Right cardiac atrium (tissue), 5 donors: ENCODE measurements at regions not wholly inside any gene's neighbourhood (a gene's known extent, or its start where the extent isn't known, plus 50 kb on each side); places are given as distances from the start of the nearest gene placed in this dataset.
"Not testable (repeated sequence)": the region's sequence is repeated elsewhere in the genome, so short reads cannot be mapped to it uniquely, and the experiment has no call there.

ENCODE experiments used
- ATAC-seq, 2 donors: fragments of 200-7000 bp; cut with Tn5 transposase; one replicate each; pipeline versions ENCODE4 v1.8.0 to v1.9.1; 2020; ENCODE audit warnings: moderate library complexity in 2 of 2, mild to moderate bottlenecking in 1 of 2
- DNase-seq, 3 donors: peaks; one replicate each; pipeline ENCODE4 v3.0.0-alpha.2; 2020
- H3K27ac ChIP-seq: one replicate; pipeline ENCODE4 v1.5.1; 2013; ENCODE audit warnings: mild to moderate bottlenecking, low read length, control low read depth, moderate library complexity
- H3K27me3 ChIP-seq: one replicate; pipeline ENCODE4 v1.6.1; 2013; ENCODE audit not compliant: control insufficient read depth, insufficient read depth
- H3K4me1 ChIP-seq: one replicate; pipeline ENCODE4 v1.6.1; 2013; ENCODE audit warnings: low read length; ENCODE audit not compliant: control insufficient read depth, insufficient read depth
- H3K4me3 ChIP-seq: one replicate; pipeline ENCODE4 v1.5.1; 2013; ENCODE audit warnings: low read length, control low read depth
- H3K9me3 ChIP-seq: one replicate; pipeline ENCODE4 v1.6.1; 2013; ENCODE audit warnings: low read length; ENCODE audit not compliant: control insufficient read depth
- WGBS: extraction: QIAGEN DNeasy Blood & Tissue Kit; methylation state at CpG from one replicate; pipeline ENCODE4 v1.1.7; 2013; 5-methylcytosine and 5-hydroxymethylcytosine counted together
- intact Hi-C, 4 donors: fragments of 100-400 bp; cut with DNase I; formaldehyde crosslinking; loops; one replicate each; pipeline versions ENCODE4 v1.11.0 to v1.14.0; 2022 to 2023
- donor health status: healthy with polysubstance abuse.
- donor health status: DM: no; HTN: yes; CAD: no.
- donor health status: DM: no; HTN: no; CAD: no.
- donor health status: DM: no; HTN: yes; CAD: no; lungs with severe emphysema.
- donor health status: DM: yes; HTN: yes; CAD: no.

DNA sequence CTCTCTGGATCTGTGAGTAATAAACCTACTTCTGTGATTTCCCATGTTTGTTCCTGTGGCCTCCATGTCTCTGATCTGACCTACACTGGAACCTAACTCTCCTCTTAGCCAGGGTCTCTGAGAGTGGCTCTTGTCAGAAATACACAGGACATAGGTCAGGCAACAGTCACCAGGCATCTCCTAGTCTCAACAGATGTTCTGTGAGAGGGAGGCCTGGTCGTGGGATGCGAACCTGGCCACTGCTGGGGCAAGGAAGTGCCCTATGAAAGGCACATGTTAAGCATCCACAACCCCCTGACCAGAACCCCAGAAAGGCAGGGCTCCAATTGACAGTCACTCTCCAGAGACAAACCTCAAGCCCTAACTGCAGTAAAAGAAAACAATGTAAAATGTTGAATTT is 2771.5 kb downstream of the RPIA start:
- H3K4me3 ChIP-seq, intact Hi-C loops, H3K9me3 ChIP-seq, H3K27me3 ChIP-seq, ATAC-seq, H3K27ac ChIP-seq, H3K4me1 ChIP-seq: not testable (repeated sequence)
- 75% methylated on average over 2 of the region's 2 CpGs for WGBS
- DNase-seq = peak in 1 of 3 donors; percentile 41

DNA sequence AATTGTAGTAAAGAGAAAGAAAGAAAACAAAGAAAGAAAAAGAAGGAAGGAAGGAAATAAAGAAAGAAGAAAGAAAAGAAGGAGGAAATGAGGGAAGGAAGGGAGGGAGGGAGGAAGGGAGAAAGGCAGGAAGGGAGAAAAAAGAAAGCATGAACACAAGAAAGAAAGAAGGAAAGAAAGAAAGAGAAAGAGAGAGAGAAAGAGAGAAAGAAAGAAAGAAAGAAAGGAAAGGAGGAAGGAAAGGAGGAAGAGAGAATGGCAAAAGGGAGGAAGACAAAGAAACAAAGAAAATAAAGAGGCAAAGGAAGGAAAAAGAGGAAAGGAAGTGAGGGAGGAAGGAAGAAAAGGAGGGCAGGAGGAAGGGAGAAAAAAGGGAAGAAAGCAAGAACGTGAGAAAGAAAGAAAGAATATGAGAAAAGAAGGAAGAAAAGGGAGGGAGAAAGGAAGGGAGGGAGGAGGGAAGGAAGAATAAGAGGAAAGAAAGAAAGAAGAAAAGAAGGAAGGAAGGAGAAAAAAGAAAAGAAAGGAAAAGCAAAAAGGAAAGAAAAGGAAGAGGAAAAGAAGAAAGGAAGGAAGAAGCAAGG is 2775.4 kb downstream of the RPIA start:
- H3K9me3 ChIP-seq, DNase-seq, H3K4me3 ChIP-seq, H3K27me3 ChIP-seq, H3K27ac ChIP-seq, ATAC-seq, H3K4me1 ChIP-seq, intact Hi-C loops: not testable (repeated sequence)
- 29% methylated on average over 1 of the region's 1 CpG for WGBS

DNA sequence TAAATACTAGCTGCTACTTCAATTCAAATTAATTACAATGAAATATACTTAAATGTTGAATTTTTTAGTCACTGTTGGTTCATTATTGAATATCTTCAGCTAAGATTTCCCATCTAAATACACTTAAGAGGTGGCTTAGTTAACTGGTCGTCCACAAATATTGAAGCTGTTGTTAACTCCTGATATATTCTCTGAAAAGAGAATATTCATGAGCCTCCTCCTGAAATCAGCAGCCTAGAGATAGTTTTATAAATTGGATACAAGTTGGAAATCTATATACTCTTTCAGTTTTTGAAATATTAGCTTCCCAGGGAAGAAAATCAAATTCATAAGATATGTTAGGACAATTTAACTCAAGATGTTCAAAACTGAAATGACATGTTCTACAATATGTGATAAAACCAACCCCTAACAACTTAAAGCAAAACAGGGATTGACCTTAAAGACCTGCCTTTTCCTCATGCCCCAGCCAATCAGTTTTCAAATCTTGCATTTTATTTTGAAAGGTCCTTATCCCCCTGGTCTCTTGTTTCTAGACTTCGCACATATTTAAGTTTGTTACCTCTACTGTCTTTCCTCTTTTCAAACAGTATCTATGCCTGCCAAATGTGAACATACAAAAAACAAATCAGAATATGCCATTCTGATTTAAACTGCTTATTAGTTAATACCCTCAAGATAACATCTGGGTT is 2784.9 kb downstream of the RPIA start:
- H3K4me1 ChIP-seq, intact Hi-C loops, H3K4me3 ChIP-seq, H3K27me3 ChIP-seq, H3K27ac ChIP-seq, H3K9me3 ChIP-seq, DNase-seq, ATAC-seq: not testable (repeated sequence)
- 18% methylated on average over 2 of the region's 2 CpGs for WGBS

DNA sequence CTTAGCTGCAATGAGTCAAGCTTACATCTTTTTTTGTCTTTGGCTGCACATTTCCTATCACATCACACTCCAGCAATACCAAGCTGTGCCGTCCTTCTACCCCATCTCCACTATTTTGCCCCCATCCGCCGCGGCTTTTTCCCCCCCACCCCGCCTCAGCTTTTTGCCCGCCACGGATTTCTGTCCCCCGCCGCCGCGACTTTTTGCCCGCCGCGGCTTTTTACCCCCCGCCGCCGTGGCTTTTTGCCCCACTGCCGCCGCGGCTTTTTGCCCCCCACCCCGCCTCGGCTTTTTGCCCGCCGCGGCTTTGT is 2785.4 kb downstream of the RPIA start:
- H3K27me3 ChIP-seq, intact Hi-C loops, H3K4me1 ChIP-seq, H3K4me3 ChIP-seq, H3K9me3 ChIP-seq, ATAC-seq, H3K27ac ChIP-seq: not testable (repeated sequence)
- 4% methylated on average over 18 of the region's 25 CpGs for WGBS
- peak in 2 of 3 donors; percentile 16 to 33 for DNase-seq

DNA sequence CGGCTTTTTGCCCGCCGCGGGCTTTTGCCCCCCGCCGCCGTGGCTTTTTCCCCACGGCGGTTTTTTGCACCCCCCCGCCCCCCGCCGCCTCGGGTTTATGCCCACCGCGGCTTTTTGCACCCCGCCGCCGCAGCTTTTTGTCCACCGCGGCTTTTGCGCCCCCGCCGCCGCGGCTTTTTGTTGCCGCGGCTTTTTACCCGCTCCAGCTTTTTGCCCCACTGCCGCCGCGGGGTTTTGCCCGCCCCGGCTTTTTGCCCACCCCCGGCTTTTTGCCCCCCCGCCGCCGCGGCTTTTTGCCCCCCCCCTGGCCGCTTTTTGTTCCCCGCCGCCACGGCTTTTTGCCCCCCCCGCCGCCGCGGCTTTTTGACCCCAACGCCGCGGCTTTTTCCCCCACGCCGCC is 2785.8 kb downstream of the RPIA start:
- H3K27ac ChIP-seq, H3K27me3 ChIP-seq, H3K4me1 ChIP-seq, intact Hi-C loops, H3K9me3 ChIP-seq, ATAC-seq: not testable (repeated sequence)
- peak overlapping the region; percentile 77 for H3K4me3 ChIP-seq
- WGBS = 3% methylated on average over 51 of the region's 51 CpGs
- DNase-seq = peak; percentile 14 to 64 (median 42)

DNA sequence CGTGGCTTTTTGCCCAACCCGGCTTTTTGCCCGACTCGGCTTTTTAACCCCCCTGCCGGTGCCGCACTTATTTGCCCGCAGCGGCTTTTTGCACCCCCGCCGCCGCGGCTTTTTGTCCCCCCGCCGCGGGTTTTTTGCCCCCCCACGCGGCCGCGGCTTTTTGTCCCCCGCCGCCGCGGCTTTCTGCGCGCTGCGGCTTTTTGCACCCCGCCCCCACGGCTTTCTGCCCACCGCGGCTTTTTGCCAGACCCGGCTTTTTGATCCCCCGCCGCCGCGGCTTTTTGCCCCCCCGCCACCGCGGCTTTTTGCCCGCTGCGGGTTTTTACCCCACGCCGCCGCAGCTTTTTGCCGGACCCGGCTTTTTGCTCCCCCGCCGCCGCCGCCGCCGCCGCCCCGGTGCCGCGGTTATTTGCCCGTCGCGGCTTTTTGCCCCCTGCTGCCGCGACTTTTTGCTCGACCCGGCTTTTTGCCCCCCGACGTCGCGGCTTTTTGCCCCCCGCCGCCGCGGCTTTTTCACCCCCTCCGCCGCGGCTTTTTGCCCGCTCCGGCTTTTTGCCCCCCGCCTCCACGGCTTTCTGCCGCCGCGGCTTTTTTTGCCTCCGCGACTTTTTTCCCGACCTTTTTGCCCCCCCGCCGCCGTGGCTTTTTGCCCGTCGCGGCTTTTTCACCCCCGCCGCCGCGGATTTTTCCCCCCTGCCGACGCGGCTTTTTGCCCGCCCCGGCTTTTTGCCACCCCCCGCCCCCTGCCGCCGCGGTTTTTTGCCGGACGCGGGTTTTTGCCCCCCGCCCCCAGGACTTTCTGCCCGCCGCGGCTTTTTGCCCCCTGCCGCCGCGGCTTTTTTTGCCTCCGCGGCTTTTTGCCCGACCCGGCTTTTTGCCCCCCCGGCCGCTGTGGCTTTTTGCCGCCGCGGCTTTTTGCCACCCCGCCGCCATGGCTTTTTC is 2786.5 kb downstream of the RPIA start:
- DNase-seq (peak; percentile 43 to 84 (median 70)), ATAC-seq (peak in 1 of 2 donors; percentile 36)
- intact Hi-C loops = no loop called here
- 2% methylated on average over 123 of the region's 123 CpGs for WGBS
- no peaks in the 10 kb centered on the region for H3K9me3 ChIP-seq
- no peak overlapping the region for H3K27ac ChIP-seq
- H3K27me3 ChIP-seq = no peaks in the 10 kb centered on the region
- H3K4me3 ChIP-seq = peak overlapping the region; percentile 77
- no peaks in the 10 kb centered on the region for H3K4me1 ChIP-seq

DNA sequence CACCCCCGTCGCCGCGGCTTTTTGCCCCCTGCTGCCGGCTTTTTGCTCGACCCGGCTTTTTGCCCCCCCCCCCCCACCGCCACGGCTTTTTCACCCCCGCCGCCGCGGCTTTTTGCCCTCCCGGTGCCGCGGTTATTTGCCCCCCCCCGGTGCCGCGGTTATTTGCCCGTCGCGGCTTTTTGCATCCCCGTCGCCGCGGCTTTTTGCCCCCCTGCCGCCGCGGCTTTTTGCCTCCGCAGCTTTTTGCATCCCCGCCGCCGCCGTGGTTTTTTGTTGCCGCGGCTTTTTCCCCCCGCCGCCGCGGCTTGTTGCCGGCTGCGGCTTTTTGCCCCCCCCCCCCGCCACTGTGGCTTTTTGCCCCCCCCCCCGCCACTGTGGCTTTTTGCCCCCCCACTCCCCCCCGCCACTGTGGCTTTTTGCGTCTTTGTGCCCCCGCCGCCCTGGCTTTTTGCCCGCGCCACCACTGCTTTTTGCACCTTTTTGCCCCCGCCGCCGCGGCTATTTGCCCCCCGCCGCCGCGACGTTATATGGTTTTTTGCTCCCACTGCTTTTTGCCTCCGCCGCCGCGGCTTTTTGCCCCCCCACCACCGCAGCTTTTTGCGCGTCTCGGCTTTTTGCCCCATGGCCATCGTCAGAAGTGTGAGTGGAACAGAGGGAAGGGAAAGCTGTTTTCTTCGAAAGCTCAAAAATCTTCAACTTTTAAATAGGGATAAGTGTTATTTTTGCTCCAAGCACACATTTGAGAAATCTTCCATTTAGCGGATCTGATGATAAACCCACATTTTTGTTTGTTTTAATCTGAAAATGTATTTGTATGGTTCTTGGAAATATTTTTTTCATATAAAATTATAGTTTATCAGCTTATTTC is 2787.6 kb downstream of the RPIA start:
- H3K4me1 ChIP-seq, ATAC-seq, H3K27me3 ChIP-seq, H3K9me3 ChIP-seq, H3K27ac ChIP-seq, intact Hi-C loops: not testable (repeated sequence)
- peak; percentile 33 to 70 (median 67) for DNase-seq
- peak overlapping the region; percentile 77 for H3K4me3 ChIP-seq
- 2% methylated on average over 70 of the region's 70 CpGs for WGBS

DNA sequence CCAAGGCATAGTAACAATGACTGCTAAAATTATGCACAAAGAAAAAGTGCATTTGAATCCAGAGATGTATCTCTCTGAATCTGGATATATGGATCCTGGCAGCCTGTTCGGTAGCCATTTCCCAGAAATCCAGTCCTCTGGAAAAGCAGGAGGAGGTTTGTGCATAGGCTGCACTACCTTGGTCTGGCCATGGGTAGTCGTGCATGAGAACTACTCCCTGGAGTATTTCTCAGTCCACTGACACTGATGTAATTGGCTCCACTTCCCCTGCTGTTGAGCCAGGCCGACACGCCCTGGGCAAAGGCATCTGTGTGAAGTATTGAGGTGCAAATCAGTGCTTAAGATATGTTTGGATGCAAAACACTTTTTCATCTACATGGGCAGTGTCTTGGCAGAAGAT is 2793.8 kb downstream of the RPIA start:
- DNase-seq = peak in 1 of 3 donors; percentile 7
- H3K9me3 ChIP-seq, H3K4me3 ChIP-seq, H3K27me3 ChIP-seq, H3K27ac ChIP-seq, ATAC-seq, intact Hi-C loops, H3K4me1 ChIP-seq: not testable (repeated sequence)
- WGBS = 14% methylated on average over 4 of the region's 4 CpGs

DNA sequence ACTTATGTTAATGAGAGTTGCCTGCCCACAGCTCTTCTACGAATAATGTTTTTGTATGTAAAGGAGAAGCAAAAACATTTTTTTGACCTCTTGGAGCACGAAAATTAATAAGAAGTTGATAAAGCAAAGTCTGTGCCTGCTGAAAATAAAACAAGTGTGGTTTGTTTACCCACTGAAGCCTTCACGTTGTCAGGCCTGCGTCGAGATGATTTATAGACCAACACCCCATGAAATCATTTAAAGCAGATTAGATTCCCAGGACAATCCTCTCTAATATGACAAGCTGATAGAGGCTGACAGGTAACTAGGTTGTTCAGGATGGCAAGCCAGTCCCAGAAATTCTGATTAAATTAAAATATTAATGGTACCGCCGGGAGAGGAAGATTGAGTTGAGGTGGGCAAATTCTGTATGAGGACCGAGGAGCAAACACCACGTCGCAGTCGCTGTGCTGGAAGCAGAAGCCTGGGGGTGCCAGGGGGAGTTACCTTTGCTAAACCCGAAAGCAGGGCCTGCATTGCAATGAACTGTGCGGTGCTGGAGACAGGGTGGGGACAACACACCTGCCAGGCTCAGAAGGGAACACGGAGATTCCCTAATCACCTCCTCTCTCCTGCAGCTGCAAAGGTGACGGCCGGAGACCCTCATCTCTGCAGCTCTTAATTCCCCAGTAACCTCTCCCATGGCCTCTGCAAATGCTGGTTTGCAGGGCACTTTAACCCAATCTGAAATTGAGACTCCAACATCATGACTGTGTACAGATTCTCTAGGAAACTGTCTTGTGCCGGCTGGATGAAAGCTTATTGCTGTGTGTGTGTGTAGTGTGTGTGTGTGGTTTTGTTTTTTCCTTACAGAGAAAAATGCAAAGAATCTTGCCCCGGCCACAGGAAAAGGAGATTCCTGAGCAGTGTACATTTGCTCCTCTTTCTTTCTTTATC is 2805.9 kb downstream of the RPIA start:
- H3K4me3 ChIP-seq, H3K27ac ChIP-seq, H3K4me1 ChIP-seq, H3K9me3 ChIP-seq, intact Hi-C loops, DNase-seq, H3K27me3 ChIP-seq: not testable (repeated sequence)
- WGBS = 65% methylated on average over 13 of the region's 18 CpGs
- ATAC-seq = peak; percentile 31 to 50

DNA sequence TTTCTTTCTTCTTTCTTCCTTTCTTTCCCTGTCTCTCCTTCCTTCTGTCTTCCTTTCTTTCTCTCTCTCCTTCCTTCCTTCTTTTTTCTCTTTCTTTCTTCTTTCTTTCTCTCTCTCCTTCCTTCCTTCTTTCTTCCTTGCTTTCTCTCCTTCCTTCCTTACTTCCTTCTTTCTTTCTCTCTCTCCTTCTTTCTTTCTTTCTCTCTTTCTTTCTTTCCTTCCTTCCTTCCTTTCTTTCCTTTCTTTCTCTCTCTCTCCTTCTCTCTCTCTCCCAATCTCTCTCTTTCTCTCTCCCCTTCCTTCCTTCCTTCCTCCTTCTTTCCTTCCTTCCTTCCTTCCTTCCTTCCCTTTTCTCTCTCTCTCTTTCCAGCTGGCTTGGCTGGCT is 2806.6 kb downstream of the RPIA start:
- H3K4me1 ChIP-seq, H3K4me3 ChIP-seq, H3K27ac ChIP-seq, ATAC-seq, H3K27me3 ChIP-seq, H3K9me3 ChIP-seq, intact Hi-C loops, DNase-seq: not testable (repeated sequence)
